Body of pancreas (tissue), 4 donors: ENCODE measurements at regions not wholly inside any gene's neighbourhood (a gene's known extent, or its start where the extent isn't known, plus 50 kb on each side); places are given as distances from the start of the nearest gene placed in this dataset.

Experiments
- ATAC-seq: fragments of 150-250 bp; one replicate; pipeline ENCODE4 v1.9.1; 2016
- DNase-seq, 4 donors: peaks; one replicate each; pipeline ENCODE4 v3.0.0-alpha.2; 2019
- H3K27ac ChIP-seq, 4 donors: fragments of 200-600 bp; sonication (generic); 1 replicate in 3 of 4; 2 replicates in 1 of 4; pipeline versions ENCODE4 v1.5.1 to v1.6.1; 2016 to 2019; ENCODE audit warnings: mild to moderate bottlenecking in 1 of 4, mixed read lengths in 1 of 4, moderate library complexity in 1 of 4
- H3K27me3 ChIP-seq, 2 donors: fragments of 200-600 bp; sonication (generic); one replicate each; pipeline ENCODE4 v1.6.0; 2016; ENCODE audit warnings: mild to moderate bottlenecking in 1 of 2
- H3K36me3 ChIP-seq, 2 donors: fragments of 200-600 bp; sonication (generic); replicated peaks in 1 of 2; 2 replicates each; pipeline ENCODE4 v1.5.1; 2016; ENCODE audit warnings: low read depth in 2 of 2; ENCODE audit not compliant: insufficient read depth in 1 of 2
- H3K4me1 ChIP-seq: fragments of 200-600 bp; sonication (generic); one replicate; pipeline ENCODE4 v1.6.0; 2016
- H3K4me3 ChIP-seq, 2 donors: fragments of 200-600 bp; sonication (generic); 1 replicate in 1 of 2; 2 replicates in 1 of 2; pipeline ENCODE4 v1.5.1; 2016 to 2019
- H3K9me3 ChIP-seq, 3 donors: fragments of 200-600 bp; sonication (generic); 1 replicate in 2 of 3; 2 replicates in 1 of 3; pipeline ENCODE4 v1.5.1; 2016
- POLR2A ChIP-seq, 3 donors: fragments of 450-650 bp; IDR thresholded peaks; one replicate each; pipeline ENCODE4 v1.6.1; 2016; ENCODE audit warnings: antibody characterized with exemption in 3 of 3, mild to moderate bottlenecking in 2 of 3
- WGBS, 2 donors: methylation state at CpG; one replicate each; pipeline ENCODE4 v1.1.5; 2017; 5-methylcytosine and 5-hydroxymethylcytosine counted together
- intact Hi-C: fragments of 100-400 bp; cut with DNase I; formaldehyde crosslinking; loops from one replicate; pipeline ENCODE4 v1.15.1; 2023
- TF ChIP-seq, protein P1 (sequence below), 7 experiments: fragments of 450-650 bp in 4 of 7; fragments of 200-600 bp in 3 of 7; sonication (generic) in 3 of 7; IDR thresholded peaks; one replicate each; pipeline ENCODE4 v1.5.1; 2016 to 2019; ENCODE audit warnings: antibody characterized with exemption in 7 of 7

DNA sequence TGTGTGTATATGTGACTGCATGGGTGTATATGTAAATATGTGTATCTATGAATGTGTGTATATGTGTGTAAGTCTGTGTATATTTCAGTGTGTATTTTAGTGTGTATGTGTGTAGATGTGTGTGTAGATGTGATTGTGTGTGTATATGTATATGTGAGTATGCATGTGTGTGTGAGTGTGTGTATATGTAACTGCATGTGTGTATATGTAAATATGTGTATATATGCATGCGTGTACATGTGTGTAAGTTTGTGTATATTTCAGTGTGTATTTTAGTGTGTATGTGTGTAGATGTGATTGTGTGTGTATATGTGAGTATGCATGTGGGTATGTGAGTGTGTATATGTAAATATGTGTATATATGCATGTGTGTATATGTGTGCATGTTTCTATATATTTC lies 169.9 kb downstream of the MN1 start:
- no peak for DNase-seq
- 84 to 89% methylated on average over 1 of the region's 1 CpG for WGBS, 2 donors
- Histone ChIP-seq H3K9me3 (no peaks in the 10 kb centered on the region), H3K4me3 (no peak overlapping the region), H3K27ac (no peak overlapping the region), H3K4me1 (peaks cover 8% of the 10 kb centered on the region), H3K27me3 (no peaks in the 10 kb centered on the region), H3K36me3 (no peaks in the 10 kb centered on the region)
- no peak for ATAC-seq
- TF ChIP-seq POLR2A (IDR thresholded peaks at IDR 0.05) = no peak
- TF ChIP-seq, protein P1, sequence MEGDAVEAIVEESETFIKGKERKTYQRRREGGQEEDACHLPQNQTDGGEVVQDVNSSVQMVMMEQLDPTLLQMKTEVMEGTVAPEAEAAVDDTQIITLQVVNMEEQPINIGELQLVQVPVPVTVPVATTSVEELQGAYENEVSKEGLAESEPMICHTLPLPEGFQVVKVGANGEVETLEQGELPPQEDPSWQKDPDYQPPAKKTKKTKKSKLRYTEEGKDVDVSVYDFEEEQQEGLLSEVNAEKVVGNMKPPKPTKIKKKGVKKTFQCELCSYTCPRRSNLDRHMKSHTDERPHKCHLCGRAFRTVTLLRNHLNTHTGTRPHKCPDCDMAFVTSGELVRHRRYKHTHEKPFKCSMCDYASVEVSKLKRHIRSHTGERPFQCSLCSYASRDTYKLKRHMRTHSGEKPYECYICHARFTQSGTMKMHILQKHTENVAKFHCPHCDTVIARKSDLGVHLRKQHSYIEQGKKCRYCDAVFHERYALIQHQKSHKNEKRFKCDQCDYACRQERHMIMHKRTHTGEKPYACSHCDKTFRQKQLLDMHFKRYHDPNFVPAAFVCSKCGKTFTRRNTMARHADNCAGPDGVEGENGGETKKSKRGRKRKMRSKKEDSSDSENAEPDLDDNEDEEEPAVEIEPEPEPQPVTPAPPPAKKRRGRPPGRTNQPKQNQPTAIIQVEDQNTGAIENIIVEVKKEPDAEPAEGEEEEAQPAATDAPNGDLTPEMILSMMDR (IDR thresholded peaks at IDR 0.05) = no peak
- intact Hi-C loops = no loop called here

DNA sequence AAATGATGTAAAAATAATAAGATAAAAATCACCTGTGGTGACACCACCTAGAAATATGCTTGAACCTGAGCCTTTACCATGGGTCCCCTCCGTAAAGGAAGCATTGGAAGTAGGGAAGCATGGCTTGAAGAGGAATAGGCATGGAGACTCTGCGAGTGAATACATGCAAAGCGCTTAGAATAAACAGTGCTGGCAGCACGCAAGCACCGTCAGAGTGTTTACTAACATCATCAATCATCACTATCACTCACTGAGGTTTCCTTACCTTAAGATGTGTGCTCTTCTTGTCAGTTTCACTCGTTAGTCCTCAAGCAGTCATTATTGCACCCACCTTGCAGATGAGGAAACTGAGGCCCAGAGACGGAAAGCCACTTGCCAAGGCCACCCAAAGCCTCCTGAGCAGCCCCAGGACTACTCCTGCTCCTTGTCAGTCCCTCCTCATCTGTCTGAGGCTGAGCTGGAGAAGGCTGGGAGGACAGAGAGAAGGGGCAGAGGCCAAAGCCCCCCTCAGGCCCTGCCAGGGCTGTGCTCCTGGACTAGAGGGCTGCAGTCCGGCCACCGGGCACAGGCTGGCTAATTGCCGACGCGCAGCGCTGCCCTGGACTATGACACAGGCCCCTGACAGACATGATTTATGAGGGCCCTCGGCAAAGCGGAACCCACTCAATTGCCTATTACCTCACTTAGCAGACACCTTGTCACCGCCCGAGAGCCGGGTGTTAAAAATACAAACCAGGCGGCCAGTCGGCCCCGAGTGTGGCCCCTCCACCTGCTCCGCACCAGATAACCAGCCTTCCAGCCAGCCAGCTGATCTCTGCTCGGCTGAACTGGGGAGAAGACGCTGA lies 168.9 kb downstream of the MN1 start:
- H3K4me1 ChIP-seq = peaks cover 8% of the 10 kb centered on the region
- peak; percentile 42 to 66 (median 56) for DNase-seq
- H3K4me3 ChIP-seq = no peak overlapping the region
- no peaks in the 10 kb centered on the region for H3K36me3 ChIP-seq
- H3K27ac ChIP-seq = no peak overlapping the region
- intact Hi-C loops = no loop called here
- no peaks in the 10 kb centered on the region for H3K9me3 ChIP-seq
- peak; percentile 74 for ATAC-seq
- WGBS, 2 donors = 31 to 40% methylated on average over 17 to 22 of the region's 24 CpGs
- TF ChIP-seq, protein P1 (IDR thresholded peaks at IDR 0.05) = no peak
- no peaks in the 10 kb centered on the region for H3K27me3 ChIP-seq

DNA sequence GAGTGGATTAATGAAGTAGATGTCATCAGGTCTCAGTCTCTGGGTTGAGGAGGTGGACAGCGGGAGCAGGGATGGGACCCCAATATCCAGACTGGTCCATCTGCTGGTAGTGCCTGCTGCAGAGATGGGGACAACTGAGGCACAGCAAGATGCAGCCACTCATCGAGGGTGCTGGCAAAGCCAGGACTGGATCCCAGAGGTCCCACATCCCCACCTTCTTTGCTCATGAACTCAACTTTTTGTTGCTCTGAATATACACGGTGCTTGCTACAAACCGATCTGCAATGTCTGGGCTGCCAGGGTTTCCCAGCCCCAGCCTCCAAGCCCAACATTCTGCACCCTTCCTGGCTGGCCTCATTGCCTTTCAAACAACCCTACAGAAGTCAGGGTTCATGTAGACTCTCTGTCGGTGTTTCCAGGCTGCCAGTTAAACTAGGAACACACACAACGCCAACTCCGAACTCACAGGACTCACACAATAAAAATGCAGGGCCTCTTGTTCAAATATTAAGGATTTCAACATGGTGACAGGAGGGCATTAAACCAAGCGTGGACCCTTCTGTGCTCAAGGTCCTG lies 168.2 kb downstream of the MN1 start:
- TF ChIP-seq, protein P1 (IDR thresholded peaks at IDR 0.05) = no peak
- no peak for TF ChIP-seq POLR2A (IDR thresholded peaks at IDR 0.05)
- H3K4me3 ChIP-seq = no peak overlapping the region
- no peaks in the 10 kb centered on the region for H3K9me3 ChIP-seq
- ATAC-seq (no peak), DNase-seq (no peak)
- WGBS, 2 donors = 56 to 60% methylated on average over 8 of the region's 8 CpGs
- H3K27ac ChIP-seq = no peak overlapping the region
- H3K27me3 ChIP-seq = no peaks in the 10 kb centered on the region
- no peaks in the 10 kb centered on the region for H3K36me3 ChIP-seq
- intact Hi-C loops = no loop called here
- peaks cover 8% of the 10 kb centered on the region for H3K4me1 ChIP-seq

DNA sequence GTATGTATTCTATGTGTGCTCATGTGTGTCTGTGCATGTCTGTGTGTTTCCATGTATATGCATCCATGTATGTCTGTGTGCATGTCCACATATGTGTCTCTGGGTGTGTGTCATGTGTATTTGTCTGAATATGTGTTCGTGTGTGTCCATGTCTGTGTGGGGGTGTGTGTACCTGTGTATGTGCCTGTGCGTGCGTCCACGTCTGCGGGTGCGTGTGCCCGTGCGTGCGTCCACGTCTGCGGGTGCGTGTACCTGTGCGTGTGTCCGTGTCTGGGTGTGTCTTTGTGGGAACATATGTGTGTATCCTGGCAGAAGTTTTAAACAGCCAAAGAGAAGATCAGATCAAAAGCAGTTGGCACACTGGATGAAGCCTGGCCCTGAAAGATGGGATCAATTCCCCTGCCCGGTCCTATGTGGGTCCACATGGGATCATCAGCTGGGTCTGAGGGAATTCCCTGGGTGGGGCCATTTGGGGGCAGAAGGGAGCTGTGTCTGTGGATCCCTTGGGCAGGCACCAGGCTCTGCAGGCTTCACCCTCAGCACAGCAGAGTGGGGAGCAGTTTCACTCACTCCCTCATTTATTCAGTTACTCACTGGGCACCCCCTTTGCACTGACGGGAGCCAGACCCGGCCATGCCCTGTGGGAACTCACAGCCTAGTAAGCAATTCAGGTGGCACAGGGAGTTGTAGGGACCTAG lies 167.4 kb downstream of the MN1 start:
- TF ChIP-seq, protein P1 (IDR thresholded peaks at IDR 0.05) = no peak
- TF ChIP-seq POLR2A (IDR thresholded peaks at IDR 0.05) = no peak
- WGBS, 2 donors = 78 to 85% methylated on average over 17 of the region's 17 CpGs
- no peaks in the 10 kb centered on the region for H3K9me3 ChIP-seq
- no peak for DNase-seq
- H3K27me3 ChIP-seq = no peaks in the 10 kb centered on the region
- H3K27ac ChIP-seq = no peak overlapping the region
- ATAC-seq = no peak
- no peak overlapping the region for H3K4me3 ChIP-seq
- no peaks in the 10 kb centered on the region for H3K36me3 ChIP-seq
- intact Hi-C loops = no loop called here
- peaks cover 8% of the 10 kb centered on the region for H3K4me1 ChIP-seq
